Stimulated activated CD4-positive, alpha-beta T cell treated with anti-CD3 and anti-CD28 coated beads, Interleukin-12 subunit alpha, Interleukin-12 subunit beta, amount 100 ng/mL, for 24 hours (primary cell): ENCODE measurements at regions not wholly inside any gene's neighbourhood (a gene's known extent, or its start where the extent isn't known, plus 50 kb on each side); places are given as distances from the start of the nearest gene placed in this dataset.

ENCODE experiments used
- DNase-seq, 2 experiments: peaks; one replicate each; pipeline ENCODE4 v3.0.0-alpha.2; 2020; ENCODE audit warnings: low read depth in 2 of 2

DNA sequence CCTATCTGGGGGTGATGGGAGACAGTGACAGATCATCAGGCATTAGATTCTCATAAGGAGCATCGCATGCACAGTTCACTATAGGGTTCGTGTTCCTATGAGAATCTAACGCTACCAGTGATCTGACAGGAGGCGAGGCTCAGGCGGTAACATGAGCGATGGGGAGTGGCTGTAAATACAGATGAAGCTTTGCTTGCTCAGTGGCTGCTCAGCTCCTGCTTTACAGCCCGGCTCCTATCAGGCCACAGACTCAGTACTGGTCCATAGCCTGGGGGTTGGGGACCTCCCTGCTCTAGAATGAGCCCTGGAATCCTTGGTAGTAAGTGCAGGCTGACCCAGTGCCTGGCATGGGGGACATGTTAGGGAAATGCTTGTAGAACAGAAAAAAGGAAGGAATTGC, 426.0 kb downstream of the TYW1 start:
- DNase-seq: no peak

DNA sequence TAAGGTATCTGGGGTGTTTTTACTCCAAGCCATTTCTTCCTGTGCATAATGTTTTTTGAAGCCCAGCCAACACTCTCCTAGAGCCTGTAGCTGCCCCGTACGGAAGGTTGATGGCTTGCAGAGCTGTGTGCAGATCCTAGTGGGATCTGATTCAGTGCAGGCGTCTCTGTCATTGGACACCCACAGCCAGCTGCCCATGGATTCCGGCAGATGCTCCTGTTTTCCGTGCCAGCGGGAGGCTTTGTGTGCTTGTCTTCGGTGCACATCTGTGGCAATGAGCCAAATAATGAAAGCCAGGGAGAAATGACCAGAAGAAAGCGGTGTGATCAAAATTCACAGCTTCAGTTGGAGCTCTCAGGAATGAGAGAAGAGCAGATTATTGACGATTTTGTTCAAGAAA, 426.4 kb downstream of the TYW1 start:
- DNase-seq: no peak

DNA sequence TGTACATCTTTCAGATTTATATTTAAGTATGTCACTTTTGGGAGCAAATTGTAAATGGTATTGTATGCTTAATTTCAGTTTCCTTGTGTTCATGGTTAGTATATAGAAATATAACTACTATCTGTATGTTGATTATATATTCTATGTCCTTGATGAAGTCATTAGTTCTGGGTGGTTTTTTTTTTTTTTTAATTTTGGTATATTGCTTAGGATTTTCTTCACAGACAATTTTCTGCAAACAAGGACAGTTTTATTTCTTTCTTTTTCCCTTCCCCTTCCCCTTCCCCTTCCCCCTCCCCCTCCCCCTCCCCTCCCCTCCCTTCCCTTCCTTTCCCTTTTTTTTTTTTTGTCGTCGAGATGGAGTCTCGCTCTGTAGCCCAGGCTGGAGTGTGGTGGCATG, 430.0 kb downstream of the TYW1 start:
- no peak for DNase-seq

DNA sequence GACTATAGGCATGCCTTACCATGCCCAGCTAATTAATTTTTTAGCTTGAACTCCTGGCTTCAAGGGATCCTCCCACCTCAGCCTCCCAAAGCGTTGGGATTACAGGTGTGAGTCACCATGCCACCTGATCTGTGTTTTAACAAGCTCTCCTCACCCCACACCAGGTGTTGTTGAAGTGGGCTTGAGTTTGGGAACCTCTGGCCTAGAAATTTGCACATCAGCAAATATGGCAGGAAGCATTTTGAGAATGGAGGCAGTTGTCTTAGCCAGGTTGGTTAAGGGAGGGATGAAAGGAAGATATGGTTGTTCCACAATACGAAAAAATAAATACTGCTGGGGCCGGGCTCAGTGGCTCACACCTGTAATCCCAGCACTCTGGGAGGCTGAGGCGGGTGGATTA, 433.1 kb downstream of the TYW1 start:
- DNase-seq: no peak

DNA sequence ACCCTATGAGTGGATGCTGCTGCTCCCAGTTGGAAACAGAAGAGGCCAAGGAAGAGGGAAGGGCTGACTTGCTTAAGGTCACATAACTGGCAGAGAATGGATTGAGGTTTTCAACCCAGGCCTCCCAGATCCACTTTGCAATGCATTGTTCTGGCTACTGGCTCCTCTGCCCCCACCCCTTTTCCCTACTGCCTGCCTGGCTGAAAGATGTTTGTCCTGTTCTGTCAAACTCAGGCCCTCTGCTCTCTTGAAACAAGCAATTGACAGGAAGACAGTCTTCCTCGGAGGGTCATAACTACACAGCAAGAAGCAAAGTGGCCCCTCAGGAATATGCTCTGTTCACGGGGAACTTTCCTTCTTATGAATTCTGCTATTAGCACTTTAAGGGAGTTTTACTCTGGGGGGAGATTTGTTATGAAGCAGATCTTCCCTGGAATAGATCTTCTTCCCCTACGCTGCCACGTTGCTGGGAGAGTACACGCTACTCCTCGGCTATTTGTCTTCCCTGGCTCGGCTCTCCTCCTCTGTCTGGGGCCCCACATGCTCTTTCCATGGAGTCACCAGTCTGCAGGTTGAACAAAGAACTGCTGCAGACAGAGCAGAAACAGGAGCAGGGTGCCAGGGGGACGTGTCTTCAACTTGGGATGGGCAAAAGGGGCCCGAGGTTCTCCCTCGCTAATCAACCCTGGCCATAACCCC, 436.1 kb downstream of the TYW1 start:
- DNase-seq: no peak

DNA sequence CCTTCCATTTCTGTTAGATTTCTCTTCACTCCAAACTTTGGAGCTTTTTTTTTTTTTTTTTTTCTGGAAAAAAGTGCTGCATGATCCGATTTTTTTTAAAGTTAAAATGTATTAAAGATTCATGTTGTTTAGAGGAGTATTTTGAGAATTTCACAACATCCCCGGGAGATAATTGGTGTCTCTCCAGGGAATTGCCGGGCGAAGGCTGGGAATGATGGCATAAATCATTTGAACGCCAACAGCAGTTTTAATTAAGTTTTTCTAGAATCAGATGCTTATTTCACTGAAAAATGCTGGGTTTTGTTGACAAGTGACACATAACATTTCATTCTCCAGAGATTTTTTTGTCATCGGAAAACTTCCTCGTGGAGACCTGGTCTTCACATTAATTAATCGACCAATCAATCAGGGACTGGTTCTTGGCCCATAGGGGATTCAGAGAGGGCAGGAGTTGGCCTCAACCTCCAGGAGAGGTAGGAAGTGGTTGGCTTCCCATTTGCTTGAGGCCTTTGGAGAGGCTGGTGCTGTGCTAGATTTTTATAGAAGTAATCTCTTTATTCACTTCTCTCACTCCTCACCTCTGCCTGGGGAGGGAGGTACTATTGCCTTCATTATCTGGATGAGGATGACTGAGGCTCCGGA, 439.4 kb downstream of the TYW1 start:
- no peak for DNase-seq

DNA sequence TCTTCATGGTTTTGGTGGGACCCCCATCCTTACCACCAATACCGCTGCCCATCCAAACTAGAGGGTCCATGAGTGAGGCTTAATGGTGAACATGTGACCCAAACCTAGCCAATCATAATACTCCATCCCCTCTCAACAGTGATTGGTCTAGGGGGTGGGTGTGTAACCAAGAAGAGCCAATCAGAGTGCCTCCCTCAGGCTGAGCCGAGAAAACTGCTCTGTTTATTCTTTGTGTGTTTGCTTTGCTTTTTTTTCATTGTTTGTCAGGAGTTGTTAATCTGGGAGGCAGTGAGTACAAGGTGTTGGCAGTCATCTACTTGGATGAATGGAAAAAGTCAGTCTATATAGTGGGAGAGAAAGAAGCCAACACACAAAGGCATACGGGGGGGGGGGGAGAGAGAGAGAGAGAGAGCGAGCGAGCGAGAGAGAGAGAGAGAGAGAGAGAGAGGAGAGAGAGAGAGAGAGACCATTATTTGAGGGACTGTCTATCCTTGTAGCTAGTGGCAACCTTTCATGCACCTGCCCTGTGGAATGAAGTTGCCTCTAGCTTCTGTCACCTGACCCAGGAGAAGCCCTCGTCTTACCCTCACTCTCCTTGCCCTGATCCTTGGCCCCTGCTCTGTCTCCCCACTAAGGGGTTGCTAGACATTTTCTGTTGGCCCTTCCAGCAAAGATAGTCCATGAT, 441.7 kb downstream of the TYW1 start:
- no peak for DNase-seq

DNA sequence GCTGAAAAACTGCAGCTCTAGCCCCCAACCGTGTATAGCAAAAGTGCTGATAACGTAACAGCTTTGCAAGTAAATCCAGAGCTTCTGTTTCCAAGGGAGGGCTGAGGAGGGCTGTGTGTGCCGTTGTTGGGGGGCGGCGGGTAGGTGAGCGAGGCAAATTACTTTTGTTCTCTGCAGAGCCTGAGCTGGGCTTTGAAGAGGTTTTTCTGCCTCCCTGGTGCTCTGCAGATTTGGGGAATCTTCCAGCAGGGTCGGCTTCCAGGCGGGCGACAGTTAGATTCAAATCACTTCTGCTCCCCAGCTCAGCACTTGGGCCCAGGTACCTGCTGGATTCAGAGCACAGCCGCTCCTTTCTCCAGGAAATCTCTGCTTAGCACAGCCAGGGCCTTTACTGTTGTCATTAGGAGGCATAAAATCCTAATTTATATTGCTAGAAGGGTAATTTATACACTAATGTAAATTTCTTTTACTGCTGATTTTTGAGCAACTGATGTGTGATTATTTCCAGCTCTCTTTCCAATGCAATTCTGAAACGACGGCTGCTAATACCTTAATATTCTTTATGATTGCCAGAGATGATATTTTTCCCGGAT, 442.4 kb downstream of the TYW1 start:
- no peak for DNase-seq

DNA sequence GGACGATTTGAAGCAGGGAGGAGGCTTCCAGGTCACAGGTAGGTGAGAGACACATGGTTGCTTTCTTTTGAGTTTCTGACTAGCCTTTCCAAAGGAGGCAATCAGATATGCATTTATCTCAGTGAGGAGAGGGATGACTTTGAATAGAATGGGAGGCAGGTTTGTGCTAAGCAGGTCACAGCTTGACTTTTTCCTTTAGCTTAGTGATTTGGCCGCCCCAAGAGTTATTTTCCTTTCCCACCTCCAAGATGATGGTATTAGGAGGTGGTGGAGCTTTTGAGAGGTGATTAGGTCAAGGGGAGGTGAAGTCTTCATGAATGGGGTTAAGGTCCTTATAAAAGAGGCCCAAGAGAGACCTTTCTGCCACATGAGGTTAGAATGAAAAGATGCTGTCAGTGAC, 443.7 kb downstream of the TYW1 start:
- no peak for DNase-seq

DNA sequence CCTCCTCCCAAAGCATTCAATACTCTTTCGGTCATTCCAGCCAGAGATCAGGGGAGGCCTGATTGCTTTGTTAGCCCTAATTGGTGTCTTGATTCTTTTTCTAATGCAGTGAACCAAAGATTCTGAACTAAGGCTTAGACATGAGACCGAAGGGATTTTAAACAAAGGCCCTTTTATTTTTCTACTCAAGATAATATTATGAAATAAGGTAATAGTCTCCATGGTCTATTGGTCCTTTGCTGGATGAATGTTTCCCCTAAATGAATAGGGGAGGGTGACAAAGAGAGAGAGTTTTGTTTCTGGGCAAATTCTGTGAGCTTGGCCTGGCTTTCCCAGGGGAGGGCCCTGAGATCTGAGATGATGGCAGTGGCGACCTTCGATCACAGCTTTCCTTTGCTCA, 449.1 kb downstream of the TYW1 start:
- no peak for DNase-seq

DNA sequence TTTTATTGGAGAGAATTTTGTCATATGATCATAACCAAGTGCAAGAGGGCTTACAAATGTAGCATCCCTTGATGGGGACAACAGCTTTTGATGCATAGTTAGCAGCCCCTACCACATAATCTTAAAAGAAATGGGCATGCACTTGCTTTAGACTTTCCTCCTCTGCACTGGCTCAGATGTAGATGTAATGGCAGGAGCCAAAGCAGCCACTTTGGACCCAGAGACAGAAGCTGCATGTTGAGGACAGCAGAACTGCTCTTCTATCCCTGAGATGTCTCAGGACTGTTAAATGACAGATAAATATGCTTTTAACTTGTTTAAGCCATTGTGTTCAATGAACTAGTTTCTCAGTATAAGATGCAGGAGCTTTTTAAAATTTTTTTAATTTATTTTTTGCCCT, 450.7 kb downstream of the TYW1 start:
- DNase-seq: no peak

DNA sequence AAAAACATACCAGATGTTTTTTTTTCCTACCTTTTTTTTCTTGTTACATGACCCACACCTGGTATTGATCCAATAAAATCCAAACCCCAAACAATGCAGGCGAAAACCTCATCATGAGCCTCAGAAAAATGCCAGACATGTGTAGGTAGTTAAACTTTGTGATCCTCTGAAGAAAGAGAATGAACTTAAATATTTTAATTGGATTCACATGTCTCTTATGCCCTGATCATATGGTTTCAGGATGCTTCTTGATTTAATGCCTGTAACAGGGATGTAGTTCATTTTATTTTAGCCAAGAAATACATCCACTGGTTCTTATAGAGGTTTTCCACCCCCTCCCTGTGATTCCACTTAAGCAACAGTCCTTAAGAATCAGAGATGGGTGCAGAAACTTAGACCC, 451.6 kb downstream of the TYW1 start:
- no peak for DNase-seq

DNA sequence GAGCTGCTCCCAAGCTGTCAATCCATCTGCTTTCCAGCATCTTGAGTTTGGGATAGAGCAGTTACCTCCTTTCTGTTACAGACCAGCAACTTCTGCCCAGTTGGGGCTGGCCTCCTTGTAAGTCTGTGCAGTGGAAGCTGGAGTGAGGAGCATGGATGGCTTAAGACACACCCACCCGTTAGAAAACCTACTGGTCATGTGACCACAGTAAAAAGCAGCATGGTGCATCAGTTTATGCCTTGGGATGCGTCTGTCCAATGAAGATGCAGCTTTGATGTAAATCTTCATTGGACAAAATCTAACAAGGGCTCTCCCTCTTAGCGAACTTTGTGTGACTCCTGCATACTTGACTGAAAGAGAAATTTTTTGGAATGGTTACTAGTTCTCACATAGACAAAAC, 453.5 kb downstream of the TYW1 start:
- no peak for DNase-seq

DNA sequence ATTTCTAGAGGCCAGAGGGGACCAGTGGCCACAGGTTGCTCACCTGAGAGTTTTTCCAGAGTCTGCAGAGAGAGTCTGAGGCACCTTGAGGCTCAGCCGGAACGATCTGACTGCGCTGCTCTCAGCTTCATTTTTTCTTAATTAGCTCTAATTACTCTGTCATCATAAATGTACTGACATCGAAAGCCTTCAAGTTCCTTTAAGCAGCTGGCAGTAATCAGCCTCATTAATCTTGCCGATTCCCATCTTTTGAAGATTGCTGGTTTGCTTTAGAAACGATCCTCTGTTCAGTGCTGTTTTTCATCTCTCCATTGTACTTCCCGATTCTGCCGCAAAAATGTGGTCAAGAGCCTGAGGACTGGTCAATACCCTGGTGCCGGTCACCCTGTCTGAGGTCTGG, 454.7 kb downstream of the TYW1 start:
- no peak for DNase-seq

DNA sequence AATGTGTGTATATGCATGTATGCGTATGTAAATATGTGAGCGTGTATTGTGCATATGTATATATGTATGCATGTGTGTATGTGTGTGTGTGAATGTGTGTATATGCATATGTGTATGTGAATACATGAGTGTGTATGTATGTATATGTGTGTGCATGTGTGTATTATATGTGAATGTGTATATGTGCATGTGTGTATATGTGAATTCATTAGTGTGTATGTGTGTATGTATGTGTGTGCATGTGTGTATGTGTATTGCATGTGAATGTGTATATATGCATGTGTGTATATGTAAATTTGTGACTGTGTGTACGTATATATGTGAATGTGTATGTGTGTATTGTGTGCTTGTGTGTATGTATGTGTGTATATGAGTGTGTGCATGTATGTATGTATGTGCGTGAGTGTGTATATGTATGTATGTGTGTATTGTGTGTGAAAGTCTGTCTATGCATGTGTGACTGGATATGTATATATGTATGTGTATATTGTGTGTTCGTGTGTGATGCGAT, 455.9 kb downstream of the TYW1 start:
- no peak for DNase-seq

DNA sequence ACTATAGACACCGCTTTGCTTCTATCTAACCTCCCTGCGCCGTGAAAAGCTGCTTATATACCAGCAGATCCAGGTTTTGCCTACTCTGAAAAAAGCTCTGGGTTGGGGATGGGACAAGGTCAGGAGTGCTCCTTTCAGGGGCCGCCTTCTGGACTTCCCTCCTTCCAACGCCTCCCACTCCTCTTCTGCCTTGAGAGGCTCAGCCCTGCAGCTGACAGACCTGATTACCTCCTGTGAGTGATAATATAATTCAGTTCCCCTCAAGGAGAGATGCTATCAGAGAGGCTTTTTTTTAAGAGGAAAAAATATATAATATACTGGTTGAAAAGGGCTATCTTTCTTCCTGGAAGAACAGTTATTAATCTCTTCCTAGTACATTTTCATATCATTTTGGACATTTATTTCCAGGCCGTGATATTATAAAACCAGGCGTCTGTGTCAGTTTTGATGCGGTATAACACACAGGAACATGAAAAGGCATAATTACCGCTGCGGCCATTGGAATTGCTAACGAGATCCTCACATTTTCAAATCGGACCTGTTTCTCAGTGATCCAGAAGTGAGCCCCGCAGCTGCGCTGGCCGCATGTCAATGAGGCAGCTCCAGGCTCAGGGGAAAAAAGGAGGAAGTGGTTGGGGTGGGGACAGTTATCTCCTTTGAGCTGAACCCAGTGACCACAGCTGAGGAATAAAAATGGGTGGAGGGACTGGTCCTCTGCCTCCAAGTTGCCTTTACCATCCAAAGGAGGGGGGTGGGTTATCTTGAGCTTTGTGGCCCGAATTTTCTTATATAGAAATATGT, 457.1 kb downstream of the TYW1 start:
- DNase-seq: no peak

DNA sequence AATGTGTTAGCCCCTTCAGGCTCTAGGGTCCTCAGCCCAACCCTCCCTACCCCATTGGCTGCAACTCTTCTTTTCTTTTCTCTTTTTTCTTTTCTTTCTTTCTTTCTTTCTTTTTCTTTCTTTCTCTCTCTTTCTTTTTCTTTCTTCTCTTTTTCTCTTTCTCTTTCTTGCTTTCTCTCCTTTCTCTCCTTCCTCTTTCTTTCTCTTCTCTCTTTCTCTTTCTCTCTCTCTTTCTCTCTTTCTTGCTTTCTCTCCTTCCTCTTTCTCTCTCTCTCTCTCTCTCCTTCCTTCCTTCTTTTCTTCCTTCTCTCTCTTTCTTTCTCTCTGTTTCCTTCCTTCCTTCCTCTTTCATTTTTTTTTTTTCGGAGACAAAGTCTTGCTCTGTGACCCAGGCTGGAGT, 458.9 kb downstream of the TYW1 start:
- no peak for DNase-seq

DNA sequence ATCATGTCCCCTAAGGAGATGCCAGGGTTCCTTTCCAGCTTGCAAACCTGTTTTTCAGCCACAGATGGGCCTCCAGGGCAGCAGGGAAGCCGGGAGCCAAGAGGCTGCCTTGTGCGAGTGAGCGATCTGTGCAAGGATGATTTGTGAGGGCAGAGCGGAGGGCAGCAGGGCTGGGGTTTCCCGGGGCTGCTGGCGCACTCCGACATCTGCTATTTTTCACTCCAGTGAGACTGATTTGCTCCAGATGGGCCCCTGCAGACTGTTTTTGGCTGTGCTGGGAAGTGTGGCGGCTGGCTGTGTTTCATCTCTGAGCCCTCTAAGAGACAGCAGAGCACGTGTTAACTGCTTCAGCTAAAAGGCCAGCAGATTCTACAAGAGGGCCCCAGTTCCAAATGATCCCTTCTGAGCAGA, 466.2 kb downstream of the TYW1 start:
- DNase-seq: no peak

DNA sequence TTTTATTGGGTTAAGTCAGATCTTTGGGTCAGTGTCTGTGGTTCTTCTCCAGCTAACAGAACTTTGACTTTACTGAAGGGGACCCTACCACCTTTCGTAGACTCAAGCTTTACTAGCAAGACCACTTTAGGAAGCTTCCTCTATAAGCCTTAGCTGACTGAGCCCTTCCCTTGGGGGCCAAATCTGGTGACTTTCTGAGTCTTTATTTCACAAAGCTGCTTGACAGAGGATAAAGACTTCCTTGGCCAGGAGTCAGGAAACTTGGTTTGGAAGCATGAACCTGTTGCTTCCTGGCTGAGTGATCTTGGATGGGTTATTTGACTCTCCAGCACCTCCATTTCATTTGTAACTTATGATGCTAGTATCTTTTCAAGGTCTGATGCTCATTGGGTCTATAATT, 466.7 kb downstream of the TYW1 start:
- DNase-seq: no peak

DNA sequence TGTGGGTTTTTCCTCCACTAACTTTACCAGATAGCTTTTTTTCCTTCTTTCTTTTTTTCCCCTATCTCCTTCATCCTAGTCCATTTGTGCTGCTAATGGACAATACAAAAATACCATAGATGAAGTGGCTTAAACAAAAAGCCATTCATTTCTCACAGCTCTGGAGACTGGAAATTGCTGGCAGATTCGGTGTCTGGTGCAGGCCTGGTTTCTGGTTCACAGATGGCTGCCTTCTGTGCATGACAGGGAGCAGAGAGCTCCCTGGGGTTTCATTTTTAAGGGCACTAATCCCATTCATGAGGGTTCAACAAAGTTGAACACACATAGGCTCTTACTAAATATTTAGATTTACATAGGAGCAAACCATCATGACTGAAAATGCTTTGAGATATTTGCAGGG, 467.4 kb downstream of the TYW1 start:
- DNase-seq: no peak

DNA sequence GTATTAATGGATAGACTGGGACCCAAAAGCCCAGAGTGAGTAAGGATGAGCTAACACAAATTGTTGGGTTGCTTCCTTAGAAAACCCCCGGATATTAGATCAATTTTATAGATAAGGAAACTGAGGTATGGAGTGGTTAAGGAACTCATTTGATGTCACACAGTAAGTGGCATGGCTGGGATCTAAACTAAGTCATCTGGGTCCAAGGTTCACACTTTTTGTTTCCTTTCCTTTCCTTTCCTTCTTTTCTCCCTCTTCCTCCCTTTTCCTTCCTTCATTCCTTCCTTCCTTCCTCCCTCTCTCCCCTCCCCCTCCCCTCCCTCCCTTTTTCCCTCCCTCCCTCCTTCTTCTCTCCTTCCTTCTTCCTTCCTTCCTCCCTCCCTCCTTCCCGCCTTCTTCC, 469.5 kb downstream of the TYW1 start:
- DNase-seq: no peak

DNA sequence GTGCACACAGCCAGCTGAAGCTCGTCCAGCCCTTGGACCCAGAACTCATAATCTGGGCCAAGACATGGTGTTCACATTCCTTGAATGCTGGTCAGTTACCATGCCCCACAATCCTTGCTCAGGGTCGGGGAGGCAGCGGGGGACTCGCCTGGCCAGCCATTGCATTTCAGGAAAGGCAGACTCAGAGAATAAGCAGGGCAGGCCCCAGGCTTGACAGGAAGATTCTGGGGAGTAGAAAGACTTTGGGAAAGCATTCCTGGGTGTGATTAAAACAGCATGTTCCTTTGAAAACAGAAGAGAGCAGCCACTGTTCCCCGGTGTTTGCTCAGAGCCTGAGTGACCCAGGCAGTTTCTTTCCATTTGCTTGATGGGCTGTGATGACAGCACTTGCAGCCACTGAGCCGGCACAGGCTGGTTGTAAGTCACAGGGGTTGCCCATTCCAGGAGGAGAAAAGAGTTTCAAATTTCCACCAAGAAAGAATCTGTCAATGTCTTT, 473.7 kb downstream of the TYW1 start:
- DNase-seq: no peak
